ENCODE measurements at regions not wholly inside any gene's neighbourhood (a gene's known extent, or its start where the extent isn't known, plus 50 kb on each side); places are given as distances from the start of the nearest gene placed in this dataset.

GRCh38 chr2:200738590-200738989 lies 73.1 kb upstream of the BZW1 start:
- CTCF ChIA-PET, result no interaction called here
- Histone ChIP-seq H3K27me3 (ENCODE audit: control insufficient read depth in 1 of 2, insufficient read depth in 2 of 2, low read length in 2 of 2) (peaks cover 0 to 4% of the 10 kb centered on the region in 2 experiments), H3K4me3 (ENCODE audit: low read length) (no peak overlapping the region), H3K27ac (ENCODE audit: low read depth in 1 of 2, low read length in 2 of 2) (no peak overlapping the region), H3K4me1 (ENCODE audit: insufficient read depth, low read length) (no peaks in the 10 kb centered on the region), H3K9me3 (ENCODE audit: control insufficient read depth in 1 of 2, insufficient read depth in 1 of 2, low read length in 2 of 2) (no peaks in the 10 kb centered on the region), H3K36me3 (ENCODE audit: insufficient read depth, low read length) (no peaks in the 10 kb centered on the region)
- Mint-ChIP-seq H3K4me1 (ENCODE audit: low read depth) (no peaks in the 10 kb centered on the region), H3K27me3 (peaks cover 24% of the 10 kb centered on the region), H3K4me3 (no peak overlapping the region), H3K27ac (no peak overlapping the region), H3K9me3 (no peaks in the 10 kb centered on the region), H3K36me3 (ENCODE audit: low read depth) (no peaks in the 10 kb centered on the region)
- intact Hi-C loops (cut with DNase I, micrococcal nuclease), result loop anchor here (5.0 to 10.0 kb wide), 2 partner anchors 161 to 164 kb away; no protein-coding TSS in a partner anchor
- no peak for TF ChIP-seq CTCF (IDR thresholded peaks at IDR 0.05)
- no peak for ATAC-seq (ENCODE audit: poor library complexity)
- no peak for DNase-seq
- POLR2A ChIA-PET, result no interaction called here

- DNase-seq, result no peak
- H3K9me3 Mint-ChIP-seq, result no peaks in the 10 kb centered on the region
- POLR2A ChIA-PET, result no interaction called here
- no peaks in the 10 kb centered on the region for H3K36me3 ChIP-seq (ENCODE audit: insufficient read depth, low read length)
- no peak overlapping the region for H3K27ac Mint-ChIP-seq
- H3K4me3 Mint-ChIP-seq, result no peak overlapping the region
- no peaks in the 10 kb centered on the region for H3K36me3 Mint-ChIP-seq (ENCODE audit: low read depth)
- intact Hi-C loops (cut with DNase I, micrococcal nuclease), result no loop called here
- CTCF ChIA-PET, result no interaction called here
- H3K4me1 ChIP-seq (ENCODE audit: insufficient read depth, low read length), result no peaks in the 10 kb centered on the region
- no peak for TF ChIP-seq CTCF (IDR thresholded peaks at IDR 0.05)
- no peaks in the 10 kb centered on the region for H3K9me3 ChIP-seq (ENCODE audit: control insufficient read depth in 1 of 2, insufficient read depth in 1 of 2, low read length in 2 of 2)
- peaks cover 0 to 4% of the 10 kb centered on the region in 2 experiments for H3K27me3 ChIP-seq (ENCODE audit: control insufficient read depth in 1 of 2, insufficient read depth in 2 of 2, low read length in 2 of 2)
- no peaks in the 10 kb centered on the region for H3K4me1 Mint-ChIP-seq (ENCODE audit: low read depth)
- no peak overlapping the region for H3K4me3 ChIP-seq (ENCODE audit: low read length)
- no peak overlapping the region for H3K27ac ChIP-seq (ENCODE audit: low read depth in 1 of 2, low read length in 2 of 2)
- no peak for ATAC-seq (ENCODE audit: poor library complexity)
- peaks cover 13% of the 10 kb centered on the region for H3K27me3 Mint-ChIP-seq
These were observed 70.8 kb upstream of the BZW1 start for GRCh38 chr2:200740907-200741306.

- intact Hi-C loops (cut with DNase I, micrococcal nuclease), result no loop called here
- ATAC-seq (ENCODE audit: poor library complexity) (no peak), DNase-seq (no peak)
- no peak overlapping the region for H3K27ac Mint-ChIP-seq
- TF ChIP-seq CTCF (IDR thresholded peaks at IDR 0.05), result no peak
- ChIA-PET POLR2A (no interaction called here), CTCF (no interaction called here)
- Histone ChIP-seq H3K36me3 (ENCODE audit: insufficient read depth, low read length) (no peaks in the 10 kb centered on the region), H3K9me3 (ENCODE audit: control insufficient read depth in 1 of 2, insufficient read depth in 1 of 2, low read length in 2 of 2) (no peaks in the 10 kb centered on the region), H3K27me3 (ENCODE audit: control insufficient read depth in 1 of 2, insufficient read depth in 2 of 2, low read length in 2 of 2) (peaks cover 0 to 4% of the 10 kb centered on the region in 2 experiments), H3K27ac (ENCODE audit: low read depth in 1 of 2, low read length in 2 of 2) (no peak overlapping the region), H3K4me3 (ENCODE audit: low read length) (no peak overlapping the region), H3K4me1 (ENCODE audit: insufficient read depth, low read length) (no peaks in the 10 kb centered on the region)
- H3K36me3 Mint-ChIP-seq (ENCODE audit: low read depth), result no peaks in the 10 kb centered on the region
- H3K27me3 Mint-ChIP-seq, result peaks cover 12% of the 10 kb centered on the region
- H3K4me1 Mint-ChIP-seq (ENCODE audit: low read depth), result no peaks in the 10 kb centered on the region
- H3K9me3 Mint-ChIP-seq, result no peaks in the 10 kb centered on the region
- H3K4me3 Mint-ChIP-seq, result no peak overlapping the region
These were observed 70.1 kb upstream of the BZW1 start for GRCh38 chr2:200741468-200742202.
